CD4-positive, alpha-beta T cell treated with Interleukin-15 for 4 hours (primary cell): ENCODE measurements at regions not wholly inside any gene's neighbourhood (a gene's known extent, or its start where the extent isn't known, plus 50 kb on each side); places are given as distances from the start of the nearest gene placed in this dataset.
"Not testable (repeated sequence)": the region's sequence is repeated elsewhere in the genome, so short reads cannot be mapped to it uniquely, and the experiment has no call there.

Experiments
- DNase-seq: peaks from one replicate; pipeline ENCODE4 v3.0.0-alpha.2; 2020; ENCODE audit warnings: low spot score

GRCh38 chr1:146324463-146324862 is 95.6 kb upstream of the NOTCH2NLA start:
- not testable (repeated sequence) for DNase-seq

- not testable (repeated sequence) for DNase-seq
Measured at GRCh38 chr1:146323302-146323701, 94.5 kb upstream of the NOTCH2NLA start.

- DNase-seq: not testable (repeated sequence)
Measured at GRCh38 chr1:146322893-146323292, 94.1 kb upstream of the NOTCH2NLA start.

GRCh38 chr1:146318715-146319114 is 89.9 kb upstream of the NOTCH2NLA start:
- not testable (repeated sequence) for DNase-seq

GRCh38 chr1:146317785-146318184 is 89.0 kb upstream of the NOTCH2NLA start:
- not testable (repeated sequence) for DNase-seq

- DNase-seq: not testable (repeated sequence)
Measured at GRCh38 chr1:146314449-146315246, 85.8 kb upstream of the NOTCH2NLA start.

GRCh38 chr1:146310579-146310978 is 81.8 kb upstream of the NOTCH2NLA start:
- not testable (repeated sequence) for DNase-seq

- not testable (repeated sequence) for DNase-seq
Measured at GRCh38 chr1:146309427-146309826, 80.6 kb upstream of the NOTCH2NLA start.

- DNase-seq: not testable (repeated sequence)
Measured at GRCh38 chr1:146308892-146309291, 80.1 kb upstream of the NOTCH2NLA start.

- not testable (repeated sequence) for DNase-seq
Measured at GRCh38 chr1:146308152-146308551, 79.3 kb upstream of the NOTCH2NLA start.

- DNase-seq: not testable (repeated sequence)
Measured at GRCh38 chr1:146307632-146308031, 78.8 kb upstream of the NOTCH2NLA start.

- not testable (repeated sequence) for DNase-seq
Measured at GRCh38 chr1:146306651-146307050, 77.8 kb upstream of the NOTCH2NLA start.

GRCh38 chr1:146305442-146305841 is 76.6 kb upstream of the NOTCH2NLA start:
- not testable (repeated sequence) for DNase-seq

GRCh38 chr1:146298575-146298897 is 69.7 kb upstream of the NOTCH2NLA start:
- not testable (repeated sequence) for DNase-seq

- not testable (repeated sequence) for DNase-seq
Measured at GRCh38 chr1:146297781-146298574, 69.2 kb upstream of the NOTCH2NLA start.

- not testable (repeated sequence) for DNase-seq
Measured at GRCh38 chr1:146292940-146293936, 64.4 kb upstream of the NOTCH2NLA start.

- DNase-seq: not testable (repeated sequence)
Measured at GRCh38 chr1:146292424-146292823, 63.6 kb upstream of the NOTCH2NLA start.

- not testable (repeated sequence) for DNase-seq
Measured at GRCh38 chr1:146287881-146288280, 59.1 kb upstream of the NOTCH2NLA start.

GRCh38 chr1:146284760-146285159 is 55.9 kb upstream of the NOTCH2NLA start:
- not testable (repeated sequence) for DNase-seq

- not testable (repeated sequence) for DNase-seq
Measured at GRCh38 chr1:146283527-146283880, 54.7 kb upstream of the NOTCH2NLA start.

GRCh38 chr1:146282807-146283526 is 54.1 kb upstream of the NOTCH2NLA start:
- DNase-seq: not testable (repeated sequence)
